ENCODE measurements at regions not wholly inside any gene's neighbourhood (a gene's known extent, or its start where the extent isn't known, plus 50 kb on each side); places are given as distances from the start of the nearest gene placed in this dataset.

GRCh38 chr13:34868733-34869132 is 73.3 kb upstream of the NBEA start:
- Histone ChIP-seq H3K9me3 (ENCODE audit: control extremely low read depth in 1 of 3, control insufficient read depth in 2 of 3, insufficient read depth in 1 of 3, low read length in 2 of 3) (no peaks in the 10 kb centered on the region), H3K27ac (ENCODE audit: low read length in 2 of 2) (no peak overlapping the region), H3K4me2 (replicated peaks; ENCODE audit: low read depth, low read length, poor library complexity, severe bottlenecking) (no peak overlapping the region), H4K20me1 (ENCODE audit: control insufficient read depth, insufficient read depth, low read length, poor library complexity, severe bottlenecking) (no peaks in the 10 kb centered on the region), H3K36me3 (replicated peaks in 1 of 2; ENCODE audit: control extremely low read depth in 1 of 2, control insufficient read depth in 1 of 2, extremely low read depth in 1 of 2, insufficient read depth in 2 of 2, low read length in 1 of 2) (no peaks in the 10 kb centered on the region), H3K79me2 (ENCODE audit: control insufficient read depth, insufficient read depth, low read length) (no peaks in the 10 kb centered on the region), H3K4me3 (ENCODE audit: control extremely low read depth in 1 of 5, extremely low read depth in 1 of 5, insufficient read depth in 1 of 5, low read depth in 2 of 5, low read length in 4 of 5) (no peak overlapping the region), H3K27me3 (replicated peaks in 1 of 4; ENCODE audit: control extremely low read depth in 1 of 4, control insufficient read depth in 3 of 4, insufficient read depth in 4 of 4, low read length in 3 of 4) (no peaks in the 10 kb centered on the region), H2AFZ (ENCODE audit: insufficient read depth, low read depth, low read length, poor library complexity, severe bottlenecking) (no peak overlapping the region), H3K9ac (ENCODE audit: low read length) (no peak overlapping the region), H3K4me1 (ENCODE audit: control insufficient read depth in 2 of 2, insufficient read depth in 2 of 2, low read length in 2 of 2) (no peaks in the 10 kb centered on the region)
- Mint-ChIP-seq H3K27me3 (no peaks in the 10 kb centered on the region), H3K9me3 (ENCODE audit: insufficient read depth) (no peaks in the 10 kb centered on the region), H3K27ac (no peak overlapping the region), H3K4me1 (no peaks in the 10 kb centered on the region), H3K4me3 (no peak overlapping the region)
- ATAC-seq (ENCODE audit: low read depth): no peak
- CTCF ChIA-PET: no interaction called here
- intact Hi-C loops (cut with micrococcal nuclease): no loop called here
- POLR2A ChIA-PET: no interaction called here
- no peak for DNase-seq
- no CpG with 5 or more reads among the region's 2 CpGs for WGBS (ENCODE audit: insufficient coverage)
- TF ChIP-seq CTCF (IDR thresholded peaks at IDR 0.05) (no peak), EZH2 (IDR thresholded peaks at IDR 0.05; ENCODE audit: borderline replicate concordance, insufficient read depth, low read depth, low read length, poor library complexity, severe bottlenecking) (no peak)

GRCh38 chr13:34869696-34870095 is 72.4 kb upstream of the NBEA start:
- no peak overlapping the region for H3K4me2 ChIP-seq (replicated peaks; ENCODE audit: low read depth, low read length, poor library complexity, severe bottlenecking)
- CTCF ChIA-PET: no interaction called here
- no peaks in the 10 kb centered on the region for H3K79me2 ChIP-seq (ENCODE audit: control insufficient read depth, insufficient read depth, low read length)
- H2AFZ ChIP-seq (ENCODE audit: insufficient read depth, low read depth, low read length, poor library complexity, severe bottlenecking): no peak overlapping the region
- H3K9me3 Mint-ChIP-seq (ENCODE audit: insufficient read depth): no peaks in the 10 kb centered on the region
- no peaks in the 10 kb centered on the region for H4K20me1 ChIP-seq (ENCODE audit: control insufficient read depth, insufficient read depth, low read length, poor library complexity, severe bottlenecking)
- H3K4me1 ChIP-seq (ENCODE audit: control insufficient read depth in 2 of 2, insufficient read depth in 2 of 2, low read length in 2 of 2): no peaks in the 10 kb centered on the region
- no peaks in the 10 kb centered on the region for H3K36me3 ChIP-seq (replicated peaks in 1 of 2; ENCODE audit: control extremely low read depth in 1 of 2, control insufficient read depth in 1 of 2, extremely low read depth in 1 of 2, insufficient read depth in 2 of 2, low read length in 1 of 2)
- H3K9me3 ChIP-seq (ENCODE audit: control extremely low read depth in 1 of 3, control insufficient read depth in 2 of 3, insufficient read depth in 1 of 3, low read length in 2 of 3): no peaks in the 10 kb centered on the region
- no peak for TF ChIP-seq EZH2 (IDR thresholded peaks at IDR 0.05; ENCODE audit: borderline replicate concordance, insufficient read depth, low read depth, low read length, poor library complexity, severe bottlenecking)
- no peak for TF ChIP-seq CTCF (IDR thresholded peaks at IDR 0.05)
- no peak overlapping the region for H3K27ac ChIP-seq (ENCODE audit: low read length in 2 of 2)
- no peaks in the 10 kb centered on the region for H3K27me3 ChIP-seq (replicated peaks in 1 of 4; ENCODE audit: control extremely low read depth in 1 of 4, control insufficient read depth in 3 of 4, insufficient read depth in 4 of 4, low read length in 3 of 4)
- H3K4me3 Mint-ChIP-seq: no peak overlapping the region
- intact Hi-C loops (cut with micrococcal nuclease): no loop called here
- H3K4me1 Mint-ChIP-seq: no peaks in the 10 kb centered on the region
- no peak overlapping the region for H3K4me3 ChIP-seq (ENCODE audit: control extremely low read depth in 1 of 5, extremely low read depth in 1 of 5, insufficient read depth in 1 of 5, low read depth in 2 of 5, low read length in 4 of 5)
- POLR2A ChIA-PET: no interaction called here
- DNase-seq: no peak
- WGBS (ENCODE audit: insufficient coverage): 45% methylated on average over 2 of the region's 2 CpGs
- no peak for ATAC-seq (ENCODE audit: low read depth)
- peaks cover 4% of the 10 kb centered on the region for H3K27me3 Mint-ChIP-seq
- no peak overlapping the region for H3K27ac Mint-ChIP-seq
- H3K9ac ChIP-seq (ENCODE audit: low read length): no peak overlapping the region
